IPS-NIHi11 (cell line): ENCODE measurements at regions not wholly inside any gene's neighbourhood (a gene's known extent, or its start where the extent isn't known, plus 50 kb on each side); places are given as distances from the start of the nearest gene placed in this dataset.

Experiments
- DNase-seq: peaks from one replicate; pipeline ENCODE4 v3.0.0; 2012; ENCODE audit warnings: mixed read lengths, low spot score

- no peak for DNase-seq
Observed at GRCh38 chr4:115343171-115343570, 229.8 kb upstream of the NDST4 start.

DNA sequence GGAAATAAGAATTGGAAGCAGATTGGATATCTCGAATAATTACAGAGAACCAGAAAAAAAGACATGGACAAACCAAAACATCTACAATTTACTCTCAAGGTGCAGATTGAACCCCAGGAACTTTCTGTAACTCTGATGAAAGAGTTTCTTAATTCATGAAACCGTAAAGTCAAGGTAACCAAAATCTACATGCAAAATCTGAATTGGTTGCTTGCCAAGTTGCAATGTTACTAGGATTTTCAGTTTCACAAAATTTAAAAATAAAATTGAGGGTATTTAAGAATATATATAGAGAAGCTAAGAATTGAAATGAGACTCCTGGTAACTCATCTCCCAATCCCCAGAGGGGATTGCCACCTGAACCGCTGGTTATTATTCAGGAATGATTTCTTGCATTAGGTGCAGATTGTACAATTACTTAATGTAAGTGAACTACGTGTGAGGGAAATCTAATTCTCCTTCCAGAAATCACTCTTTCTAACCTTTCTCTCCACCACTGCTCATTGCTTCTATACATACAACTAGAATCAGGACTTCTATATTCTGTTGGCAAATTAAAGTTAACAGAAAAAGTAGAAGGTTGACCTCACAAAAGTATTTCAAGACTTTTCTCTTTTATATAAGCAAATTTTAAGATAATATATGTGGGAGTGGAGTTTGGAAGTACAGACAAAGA is 221.5 kb upstream of the NDST4 start:
- DNase-seq, result no peak

GRCh38 chr4:115332078-115332477 is 218.7 kb upstream of the NDST4 start:
- DNase-seq, result no peak

- DNase-seq, result no peak
Observed at GRCh38 chr4:115331241-115331640, 217.8 kb upstream of the NDST4 start.

DNA sequence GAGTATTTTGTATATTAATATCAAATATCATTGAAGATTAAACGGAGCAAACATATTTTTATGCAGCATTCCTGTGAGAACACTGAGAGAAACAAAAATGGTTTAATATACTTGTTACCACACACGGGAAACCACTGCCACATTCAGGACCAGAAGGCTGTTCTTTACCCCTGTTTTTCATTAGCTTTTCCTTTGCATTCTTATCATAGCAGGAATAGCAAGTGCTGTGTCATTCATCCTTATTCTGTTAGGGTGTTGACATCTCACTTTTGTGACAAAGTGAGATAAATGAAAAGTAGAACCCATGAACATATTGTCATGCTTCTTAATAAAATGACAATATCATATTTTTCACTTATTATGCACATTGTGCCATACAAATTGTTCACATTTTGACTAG is 212.4 kb upstream of the NDST4 start:
- DNase-seq, result no peak

- no peak for DNase-seq
Observed at GRCh38 chr4:115323106-115323707, 209.8 kb upstream of the NDST4 start.

GRCh38 chr4:115315182-115315581 is 201.8 kb upstream of the NDST4 start:
- DNase-seq, result no peak

DNA sequence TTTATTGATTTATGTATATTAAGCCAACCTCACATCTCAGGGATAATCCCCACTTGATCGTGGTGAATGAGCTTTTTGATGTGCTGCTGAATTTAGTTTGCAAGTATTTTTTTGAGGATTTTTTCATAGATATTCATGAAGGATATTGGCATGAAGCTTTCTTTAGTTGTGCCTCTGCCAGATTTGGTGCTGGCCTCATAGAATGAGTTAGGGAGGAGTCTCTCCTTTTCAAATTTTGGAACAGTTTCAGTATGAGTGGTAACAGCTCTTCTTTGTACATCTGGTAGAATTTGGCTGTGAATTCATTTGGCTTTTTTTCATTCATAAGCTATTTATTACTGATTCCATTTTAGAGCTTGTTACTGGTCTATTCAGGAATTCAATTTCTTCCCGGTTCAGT is 197.2 kb upstream of the NDST4 start:
- DNase-seq, result no peak

DNA sequence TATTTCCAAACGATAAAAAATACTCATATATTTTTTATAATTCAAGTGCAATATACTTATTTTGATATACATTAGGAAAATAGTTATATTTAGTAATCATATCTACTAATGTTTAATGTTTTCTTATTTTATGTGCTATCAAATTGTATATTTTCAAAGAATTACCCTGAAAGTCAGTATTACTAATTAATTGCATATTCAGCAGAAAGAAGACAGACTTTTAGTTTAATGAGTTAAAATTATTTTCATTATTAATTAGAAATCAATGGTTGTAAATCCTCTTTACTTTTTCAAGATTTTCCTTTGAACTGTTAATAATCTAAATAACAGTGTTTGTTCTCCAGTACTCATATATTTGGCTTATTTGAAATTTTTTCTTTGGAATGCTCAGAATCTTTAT is 181.3 kb upstream of the NDST4 start:
- no peak for DNase-seq

GRCh38 chr4:115293093-115293462 is 179.7 kb upstream of the NDST4 start:
- DNase-seq, result no peak

GRCh38 chr4:115292320-115293092 is 179.1 kb upstream of the NDST4 start:
- no peak for DNase-seq

- no peak for DNase-seq
Observed at GRCh38 chr4:115287426-115287825, 174.0 kb upstream of the NDST4 start.

DNA sequence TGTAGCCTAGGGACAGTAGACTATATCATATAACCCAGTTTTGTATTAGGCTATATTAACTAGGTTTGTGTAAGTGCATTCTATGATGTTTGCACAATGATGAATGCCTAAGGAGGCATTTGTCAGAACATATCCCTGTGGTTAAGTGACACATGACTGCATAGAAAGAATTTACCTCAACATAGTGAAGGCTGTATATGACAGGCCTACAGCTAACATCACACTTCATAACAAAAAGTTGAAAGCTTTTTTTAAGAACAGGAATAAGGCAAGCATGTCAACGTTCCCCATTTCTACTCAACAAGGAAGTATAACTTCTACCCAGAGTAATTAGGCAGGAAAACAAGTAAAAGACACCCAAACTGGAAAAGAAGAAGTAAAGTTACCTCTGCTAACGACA is 165.9 kb upstream of the NDST4 start:
- no peak for DNase-seq

DNA sequence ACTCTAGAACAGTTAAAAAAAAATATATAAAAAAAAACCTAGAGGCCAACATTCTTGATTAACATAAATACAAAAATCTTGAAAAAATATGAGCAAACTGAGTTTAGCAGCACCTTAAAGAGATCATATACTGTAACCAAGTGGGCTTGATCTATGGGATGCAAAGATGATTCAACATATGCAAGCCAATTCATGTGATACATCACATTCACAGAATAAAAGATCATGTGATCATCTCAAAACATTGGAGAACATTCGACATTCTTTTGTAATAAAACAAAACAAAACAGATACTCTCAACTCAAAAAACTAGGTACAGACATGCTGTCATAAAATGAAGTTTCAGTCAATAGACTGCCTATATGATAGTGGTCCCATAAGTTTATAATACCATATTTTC is 165.4 kb upstream of the NDST4 start:
- DNase-seq, result no peak

GRCh38 chr4:115275615-115276014 is 162.2 kb upstream of the NDST4 start:
- DNase-seq, result no peak

- DNase-seq, result no peak
Observed at GRCh38 chr4:115274545-115274944, 161.1 kb upstream of the NDST4 start.

- DNase-seq, result no peak
Observed at GRCh38 chr4:115272594-115272993, 159.2 kb upstream of the NDST4 start.

DNA sequence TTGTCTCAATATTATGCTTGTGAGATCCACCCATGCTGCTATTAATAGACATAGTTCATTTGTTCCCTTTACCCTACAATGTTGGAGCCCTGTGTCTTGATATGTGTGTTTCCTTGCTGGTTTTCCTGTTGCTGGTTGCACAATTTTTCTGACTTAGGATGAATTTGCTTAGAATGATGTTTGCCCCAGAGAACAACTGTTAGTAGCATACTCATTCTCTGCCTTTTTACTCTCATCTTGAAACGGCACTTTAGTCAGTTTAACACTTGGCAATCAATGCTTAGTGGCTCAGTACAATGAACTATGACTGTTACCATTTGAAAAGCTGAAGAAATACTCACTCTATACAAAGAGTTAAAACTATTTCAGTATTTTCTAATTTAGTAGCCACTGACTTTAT is 158.8 kb upstream of the NDST4 start:
- DNase-seq, result no peak

DNA sequence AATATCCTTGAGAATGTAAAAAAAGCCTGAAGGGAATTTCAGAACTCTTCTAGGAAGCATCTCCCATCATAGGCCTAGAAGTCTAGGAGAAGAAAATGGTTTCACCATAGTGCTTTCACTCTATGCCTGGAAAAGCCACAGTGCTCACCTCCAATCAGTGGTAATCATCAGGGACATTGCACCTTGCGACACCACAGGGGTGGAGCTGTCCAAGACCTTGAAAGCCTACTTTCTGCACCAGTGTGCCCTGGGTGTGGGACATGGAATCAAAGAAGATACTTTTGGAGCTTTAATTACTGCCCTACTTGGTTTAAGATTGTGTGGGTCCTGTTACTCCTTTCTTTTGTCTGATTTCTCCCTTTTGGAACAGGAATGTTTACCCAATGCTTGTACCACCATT is 146.8 kb upstream of the NDST4 start:
- no peak for DNase-seq

GRCh38 chr4:115259642-115260041 is 146.2 kb upstream of the NDST4 start:
- DNase-seq, result no peak

DNA sequence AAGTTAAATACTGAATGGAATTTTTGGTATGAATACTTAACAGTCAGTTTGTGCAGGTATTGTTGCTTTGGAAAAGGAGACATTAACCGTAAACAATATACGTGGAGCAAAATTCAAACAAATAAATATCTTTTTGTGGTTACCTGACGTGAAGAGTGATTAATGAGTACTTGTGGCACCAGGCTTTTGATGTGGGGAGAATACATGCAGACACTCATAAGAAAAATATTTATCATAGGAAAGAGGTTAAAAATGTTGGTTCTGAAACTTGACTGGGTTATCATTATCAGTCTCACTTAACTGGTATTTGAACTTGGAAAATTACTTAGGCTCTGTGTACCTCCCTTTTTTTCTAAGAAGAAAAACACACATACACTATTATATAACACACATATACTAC is 136.4 kb upstream of the NDST4 start:
- DNase-seq, result no peak

DNA sequence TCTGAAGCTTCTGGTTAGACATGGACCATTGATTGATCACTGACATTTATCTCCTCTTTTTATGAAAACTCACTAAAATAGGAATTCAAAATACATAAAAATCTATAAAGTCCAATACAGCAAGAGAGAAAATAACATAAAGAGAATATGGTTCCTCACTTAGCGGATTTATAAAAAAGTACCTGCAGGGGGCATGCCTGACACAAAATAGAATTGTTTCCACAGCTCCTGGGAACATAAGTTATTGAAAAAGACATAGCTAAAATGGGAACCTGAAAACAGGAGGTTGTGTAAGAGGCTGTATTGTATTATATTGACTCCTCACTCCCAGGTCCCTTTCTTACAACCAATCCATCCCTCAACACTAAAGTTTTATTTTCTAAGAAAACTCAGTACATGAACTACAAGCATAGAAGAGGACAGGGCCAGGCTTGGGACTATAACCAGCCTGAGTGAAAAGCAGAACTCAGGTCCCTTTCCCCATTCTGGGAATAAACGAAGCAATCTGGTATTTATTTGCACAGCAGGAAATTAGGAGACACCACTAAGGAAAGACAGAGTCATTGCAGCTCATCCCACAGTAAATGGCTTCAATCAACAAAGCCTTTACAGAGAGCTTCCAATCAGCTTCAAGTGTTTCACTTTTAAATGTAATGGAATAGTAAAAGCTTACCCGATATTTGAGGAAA is 121.1 kb upstream of the NDST4 start:
- DNase-seq, result no peak

GRCh38 chr4:115233600-115233999 is 120.2 kb upstream of the NDST4 start:
- no peak for DNase-seq
